Erythroblast (primary cell): ENCODE measurements at regions not wholly inside any gene's neighbourhood (a gene's known extent, or its start where the extent isn't known, plus 50 kb on each side); places are given as distances from the start of the nearest gene placed in this dataset.

ENCODE experiments used
- GATA1 ChIP-seq: IDR thresholded peaks from 2 replicates; pipeline ENCODE4 v1.6.1; 2011; ENCODE audit warnings: low read depth, mild to moderate bottlenecking, control low read depth, low read length, moderate library complexity
- POLR2A ChIP-seq: IDR thresholded peaks from 2 replicates; pipeline ENCODE4 v1.6.1; 2011; ENCODE audit warnings: mild to moderate bottlenecking, low read length

DNA sequence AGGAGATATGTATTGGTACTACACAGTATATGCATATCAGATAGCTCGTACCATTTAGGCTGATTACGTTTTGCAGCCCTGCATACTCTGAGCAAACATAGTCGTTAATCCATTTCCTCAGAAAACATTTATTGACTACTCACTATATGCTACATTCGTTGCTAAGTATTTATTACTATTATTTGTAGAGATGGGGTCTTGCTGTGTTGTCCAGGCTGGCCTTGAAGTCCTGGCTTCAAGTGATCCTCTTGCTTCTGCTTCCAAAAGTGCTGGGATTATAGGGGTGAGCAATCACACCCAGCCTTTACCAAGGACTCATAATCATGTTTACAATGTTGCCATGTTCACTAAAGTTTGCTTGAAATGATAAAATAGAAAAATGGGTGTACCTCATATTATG is 174.7 kb downstream of the ARL4A start:
- TF ChIP-seq POLR2A = no peak
- TF ChIP-seq GATA1 = no peak
